ENCODE measurements at regions not wholly inside any gene's neighbourhood (a gene's known extent, or its start where the extent isn't known, plus 50 kb on each side); places are given as distances from the start of the nearest gene placed in this dataset.

GRCh38 chr13:31904941-31905824 is 126.4 kb upstream of the FRY start:
- TF ChIP-seq CTCF (IDR thresholded peaks at IDR 0.05) = no peak
- DNase-seq (ENCODE audit: low spot score) (no peak), ATAC-seq (ENCODE audit: low FRiP score) (no peak)

GRCh38 chr13:31905961-31906360 is 125.6 kb upstream of the FRY start:
- no peak for TF ChIP-seq CTCF (IDR thresholded peaks at IDR 0.05)
- ATAC-seq (ENCODE audit: low FRiP score) (no peak), DNase-seq (ENCODE audit: low spot score) (no peak)

- ATAC-seq (ENCODE audit: low FRiP score) = no peak
- DNase-seq (ENCODE audit: low spot score) = no peak
- no peak for TF ChIP-seq CTCF (IDR thresholded peaks at IDR 0.05)
Observed at GRCh38 chr13:31908696-31909411, 122.7 kb upstream of the FRY start.

GRCh38 chr13:31909864-31910551 is 121.6 kb upstream of the FRY start:
- TF ChIP-seq CTCF (IDR thresholded peaks at IDR 0.05) = peak in 1 of 3 donors; percentile 72
- no peak for ATAC-seq (ENCODE audit: low FRiP score)
- no peak for DNase-seq (ENCODE audit: low spot score)

GRCh38 chr13:31910633-31911032 is 120.9 kb upstream of the FRY start:
- TF ChIP-seq CTCF (IDR thresholded peaks at IDR 0.05) = no peak
- DNase-seq (ENCODE audit: low spot score) (no peak), ATAC-seq (ENCODE audit: low FRiP score) (no peak)

- DNase-seq (ENCODE audit: low spot score) (no peak), ATAC-seq (ENCODE audit: low FRiP score) (no peak)
- no peak for TF ChIP-seq CTCF (IDR thresholded peaks at IDR 0.05)
Observed at GRCh38 chr13:31912647-31913401, 118.8 kb upstream of the FRY start.

Data from omental fat pad (tissue), 3 donors.